Osteocyte (in vitro differentiated cells): ENCODE measurements at regions not wholly inside any gene's neighbourhood (a gene's known extent, or its start where the extent isn't known, plus 50 kb on each side); places are given as distances from the start of the nearest gene placed in this dataset.

Experiments
- DNase-seq: peaks from one replicate; pipeline ENCODE4 v3.0.0; 2021; ENCODE audit warnings: mixed read lengths; ENCODE audit not compliant: unreplicated experiment; ENCODE audit errors: extremely low spot score
- H3K27ac Mint-ChIP-seq: one replicate; pipeline ENCODE4 v1.8.0; 2021; ENCODE audit warnings: mild to moderate bottlenecking, mixed read lengths; ENCODE audit not compliant: unreplicated experiment
- H3K27me3 Mint-ChIP-seq: one replicate; pipeline ENCODE4 v1.8.0; 2021; ENCODE audit warnings: mixed read lengths; ENCODE audit not compliant: unreplicated experiment
- H3K36me3 Mint-ChIP-seq: one replicate; pipeline ENCODE4 v1.8.0; 2021; ENCODE audit warnings: mixed read lengths; ENCODE audit not compliant: unreplicated experiment
- H3K4me1 Mint-ChIP-seq: one replicate; pipeline ENCODE4 v1.8.0; 2021; ENCODE audit warnings: mixed read lengths; ENCODE audit not compliant: unreplicated experiment
- H3K4me3 Mint-ChIP-seq: one replicate; pipeline ENCODE4 v1.8.0; 2021; ENCODE audit warnings: mild to moderate bottlenecking, moderate library complexity, mixed read lengths; ENCODE audit not compliant: unreplicated experiment
- H3K9me3 Mint-ChIP-seq: one replicate; pipeline ENCODE4 v1.8.0; 2021; ENCODE audit warnings: mixed read lengths; ENCODE audit not compliant: unreplicated experiment
- CTCF ChIP-seq: fragments of 200-600 bp; sonication (generic); IDR thresholded peaks from 2 replicates; pipeline ENCODE4 v1.5.0; 2021; ENCODE audit warnings: antibody characterized with exemption, mild to moderate bottlenecking, moderate library complexity

- Mint-ChIP-seq H3K9me3 (no peaks in the 10 kb centered on the region), H3K4me3 (no peak overlapping the region), H3K4me1 (peaks cover 12% of the 10 kb centered on the region), H3K27me3 (no peaks in the 10 kb centered on the region), H3K36me3 (no peaks in the 10 kb centered on the region), H3K27ac (no peak overlapping the region)
- no peak for TF ChIP-seq CTCF
- DNase-seq = no peak
Measured at GRCh38 chr10:20405050-20405449, 492.1 kb downstream of the NEBL start.

DNA sequence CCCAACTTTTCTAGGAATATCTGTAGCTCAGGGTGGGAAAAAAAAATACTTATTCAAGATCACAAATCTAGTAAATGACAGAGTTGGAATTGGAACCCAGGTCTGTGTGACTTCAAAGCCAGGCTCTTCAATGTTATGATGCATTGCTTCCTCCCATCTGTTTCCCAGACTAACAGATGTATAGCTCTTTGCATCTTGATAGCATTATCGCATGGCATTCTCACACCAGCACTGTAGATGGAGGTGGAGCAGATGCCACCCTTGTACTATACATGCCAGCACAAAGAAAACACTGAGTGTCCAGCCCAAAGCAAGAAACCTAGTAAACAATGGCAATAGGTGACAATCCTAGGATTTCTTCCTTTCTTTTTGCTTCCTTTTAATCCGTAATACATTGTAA is 497.3 kb downstream of the NEBL start:
- no peak for DNase-seq
- peaks cover 21% of the 10 kb centered on the region for H3K4me1 Mint-ChIP-seq
- no peaks in the 10 kb centered on the region for H3K27me3 Mint-ChIP-seq
- H3K4me3 Mint-ChIP-seq = no peak overlapping the region
- no peak for TF ChIP-seq CTCF
- H3K9me3 Mint-ChIP-seq = no peaks in the 10 kb centered on the region
- H3K36me3 Mint-ChIP-seq = no peaks in the 10 kb centered on the region
- no peak overlapping the region for H3K27ac Mint-ChIP-seq

DNA sequence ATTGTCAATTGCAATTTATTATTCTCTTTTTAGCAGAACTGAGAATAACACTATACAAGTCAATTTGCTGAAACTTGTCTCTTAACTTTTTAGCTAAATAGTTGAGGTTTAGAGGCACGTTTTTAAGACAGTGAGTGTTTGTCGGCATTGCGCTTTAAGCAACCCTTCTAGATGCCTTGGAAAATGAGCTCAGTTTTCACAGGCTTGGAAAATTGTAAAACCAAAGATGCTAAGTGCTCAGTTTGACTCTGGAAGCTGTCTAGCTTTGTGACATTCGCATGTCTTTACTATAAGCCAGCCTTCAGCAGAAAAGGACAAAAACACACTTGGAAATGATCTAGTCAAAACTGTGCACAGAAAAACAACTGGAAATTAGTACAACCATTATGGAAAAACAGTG is 500.4 kb downstream of the NEBL start:
- H3K4me1 Mint-ChIP-seq = peaks cover 16% of the 10 kb centered on the region
- H3K27ac Mint-ChIP-seq = no peak overlapping the region
- no peak for TF ChIP-seq CTCF
- peaks cover 6% of the 10 kb centered on the region for H3K9me3 Mint-ChIP-seq
- H3K36me3 Mint-ChIP-seq = no peaks in the 10 kb centered on the region
- H3K27me3 Mint-ChIP-seq = no peaks in the 10 kb centered on the region
- DNase-seq = no peak
- no peak overlapping the region for H3K4me3 Mint-ChIP-seq

DNA sequence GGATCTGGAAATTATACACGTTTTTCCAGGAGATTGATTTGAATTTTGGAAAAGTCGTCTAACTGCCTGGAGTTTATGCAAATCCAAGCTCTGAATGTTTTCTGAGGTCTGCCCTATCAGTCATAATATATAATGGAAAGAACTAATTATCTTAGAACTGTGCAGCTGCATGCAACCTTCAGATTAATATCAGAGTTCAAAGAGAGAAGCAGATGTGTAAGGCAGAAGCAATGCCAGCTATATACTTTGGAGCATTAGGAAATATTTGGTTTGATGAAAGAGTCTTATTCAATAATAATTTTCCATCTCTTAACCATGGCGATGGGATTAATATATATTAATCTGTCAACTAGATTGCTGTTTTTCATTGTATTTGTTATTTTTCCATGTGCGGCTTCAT is 500.9 kb downstream of the NEBL start:
- H3K36me3 Mint-ChIP-seq = no peaks in the 10 kb centered on the region
- no peak for DNase-seq
- no peak overlapping the region for H3K4me3 Mint-ChIP-seq
- H3K27ac Mint-ChIP-seq = no peak overlapping the region
- no peaks in the 10 kb centered on the region for H3K27me3 Mint-ChIP-seq
- H3K4me1 Mint-ChIP-seq = peaks cover 16% of the 10 kb centered on the region
- TF ChIP-seq CTCF = no peak
- H3K9me3 Mint-ChIP-seq = peaks cover 6% of the 10 kb centered on the region

DNA sequence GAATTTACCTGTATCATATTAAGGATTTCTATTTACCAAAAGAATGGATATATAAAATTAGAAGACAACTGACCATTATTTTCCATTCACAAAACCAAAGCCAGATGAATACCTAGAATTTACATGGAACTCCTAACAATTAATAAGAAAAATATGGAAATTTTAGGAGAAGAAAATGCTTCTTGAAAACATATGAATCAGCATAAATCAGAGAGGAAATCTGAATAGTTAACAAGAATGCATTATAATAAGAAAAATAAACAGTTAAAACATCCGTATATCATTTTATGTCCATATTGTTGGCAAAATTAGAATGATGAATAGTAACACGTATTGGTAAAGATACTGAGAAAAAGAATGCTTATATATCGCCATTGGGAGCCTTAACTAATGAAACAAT is 505.5 kb downstream of the NEBL start:
- H3K36me3 Mint-ChIP-seq = no peaks in the 10 kb centered on the region
- H3K27me3 Mint-ChIP-seq = peaks cover 8% of the 10 kb centered on the region
- H3K9me3 Mint-ChIP-seq = peaks cover 6% of the 10 kb centered on the region
- H3K4me1 Mint-ChIP-seq = peaks cover 13% of the 10 kb centered on the region
- no peak for TF ChIP-seq CTCF
- no peak overlapping the region for H3K27ac Mint-ChIP-seq
- no peak overlapping the region for H3K4me3 Mint-ChIP-seq
- DNase-seq = no peak
